GM21576 (cell line): ENCODE measurements at regions not wholly inside any gene's neighbourhood (a gene's known extent, or its start where the extent isn't known, plus 50 kb on each side); places are given as distances from the start of the nearest gene placed in this dataset.
"Not testable (repeated sequence)": the region's sequence is repeated elsewhere in the genome, so short reads cannot be mapped to it uniquely, and the experiment has no call there.

Experiments
- ATAC-seq: cut with Tn5 transposase; IDR thresholded peaks from one replicate; pipeline ENCODE4 v1.9.1; 2021; ENCODE audit warnings: mild to moderate bottlenecking, moderate library complexity; ENCODE audit not compliant: unreplicated experiment

DNA sequence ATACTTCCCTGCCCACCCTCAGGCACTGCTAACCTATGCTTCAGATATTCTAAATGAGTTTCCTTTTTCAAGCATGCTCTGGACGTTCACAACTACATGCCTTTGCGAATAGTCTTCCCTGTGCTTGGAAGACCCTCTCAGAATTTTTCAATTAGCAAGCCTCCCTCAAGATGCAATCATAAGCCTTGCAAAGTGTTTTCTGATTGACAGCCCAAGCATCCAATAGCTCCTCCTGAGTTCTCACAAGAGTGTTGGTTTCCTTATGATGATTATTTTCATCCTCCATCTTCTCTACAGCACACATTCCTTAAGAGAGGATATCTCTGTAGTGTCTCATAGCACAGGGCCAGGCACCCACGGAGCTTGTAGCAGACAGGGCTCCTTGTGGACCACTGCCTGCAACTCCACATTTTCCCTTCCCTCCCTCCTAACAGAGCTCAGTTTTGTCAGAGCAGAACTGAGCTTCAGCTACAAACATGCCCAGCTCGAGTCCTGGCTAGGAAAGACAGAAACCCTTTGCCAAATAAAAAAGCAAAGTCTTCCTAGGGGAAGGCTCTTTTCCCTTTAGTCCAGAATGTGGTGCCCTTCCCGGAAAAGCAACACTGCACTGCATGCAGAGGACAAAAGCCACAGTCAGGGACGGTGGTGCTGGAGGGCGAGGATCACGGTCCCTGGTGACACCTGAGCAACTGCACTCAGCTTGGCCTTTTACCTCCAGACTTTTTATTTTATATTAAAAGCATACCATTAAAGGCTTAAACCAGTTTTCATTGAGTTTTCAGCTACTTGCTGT, 819.8 kb upstream of the ID2 start:
- no peak for ATAC-seq

DNA sequence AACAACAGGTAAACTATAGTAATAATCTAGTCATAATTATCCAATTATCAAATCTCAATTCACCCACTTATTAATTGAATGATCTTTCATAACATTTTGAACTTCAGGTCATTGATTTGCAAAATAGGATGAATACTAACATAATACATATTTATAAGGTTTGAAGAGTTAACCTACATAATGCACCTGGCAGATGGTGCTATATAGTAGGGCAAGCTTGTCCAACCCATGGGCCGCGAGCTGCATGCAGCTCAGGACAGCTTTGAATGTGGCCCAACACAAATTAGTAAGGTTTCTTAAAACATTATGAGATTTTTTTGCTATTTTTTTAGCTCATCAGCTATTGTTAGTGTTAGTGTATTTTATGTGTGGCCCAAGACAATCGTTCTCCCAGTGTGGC, 815.8 kb upstream of the ID2 start:
- ATAC-seq, result no peak

DNA sequence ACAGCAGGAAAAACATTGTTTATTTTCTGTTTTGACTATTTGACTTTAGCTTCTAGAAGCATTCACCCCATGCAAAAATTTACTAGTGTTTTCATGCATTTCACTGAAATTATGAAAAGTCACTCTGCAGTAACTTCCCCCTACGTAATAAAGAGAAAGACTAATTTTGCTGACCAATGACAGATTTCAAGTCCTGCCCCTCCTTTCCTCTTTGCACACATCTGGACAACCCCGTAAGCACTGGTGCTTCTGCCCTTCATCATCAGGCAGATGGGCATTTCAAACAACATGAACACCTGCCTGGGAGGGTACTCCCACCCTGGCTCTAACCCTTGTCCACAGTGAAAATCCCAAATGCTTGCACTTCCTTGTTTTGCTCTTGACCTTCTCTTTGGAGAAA, 815.0 kb upstream of the ID2 start:
- ATAC-seq, result no peak

DNA sequence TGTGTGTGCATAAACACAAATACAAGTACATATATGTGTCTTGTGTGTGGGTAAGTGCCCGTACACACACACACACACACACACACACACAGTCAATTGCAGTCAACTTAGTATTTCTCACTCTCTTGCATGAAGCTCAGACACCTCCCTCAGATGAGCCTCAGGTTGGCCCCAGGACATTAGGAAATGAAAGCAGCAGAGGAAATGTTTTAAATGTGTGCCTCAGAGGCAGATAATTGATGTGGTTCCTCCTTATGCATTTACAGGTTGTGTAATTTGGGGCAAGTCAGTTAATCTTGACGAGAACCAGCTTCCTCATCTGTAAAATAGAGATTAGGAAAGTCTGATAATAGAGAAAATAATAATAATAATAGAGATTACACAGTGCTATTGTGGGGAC, 814.0 kb upstream of the ID2 start:
- no peak for ATAC-seq

DNA sequence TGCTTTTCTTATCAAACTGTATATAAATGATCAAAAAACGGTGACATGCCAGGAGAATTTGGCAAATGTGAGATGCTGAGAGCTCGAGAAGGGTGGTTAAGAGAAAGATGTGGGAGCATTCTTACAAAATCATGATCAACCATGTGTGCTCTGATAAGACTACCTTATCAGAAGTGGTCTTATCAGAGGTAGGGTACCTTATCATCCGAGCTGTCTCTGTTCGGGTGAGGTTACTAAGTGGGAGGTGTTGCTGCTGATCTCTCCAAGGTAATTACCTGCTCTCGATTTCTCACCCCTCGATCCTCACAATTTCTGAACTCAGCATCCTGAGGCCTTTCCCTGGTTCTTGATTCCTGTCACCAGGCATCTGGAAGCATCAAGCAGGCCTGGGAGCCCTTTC, 813.0 kb upstream of the ID2 start:
- no peak for ATAC-seq

DNA sequence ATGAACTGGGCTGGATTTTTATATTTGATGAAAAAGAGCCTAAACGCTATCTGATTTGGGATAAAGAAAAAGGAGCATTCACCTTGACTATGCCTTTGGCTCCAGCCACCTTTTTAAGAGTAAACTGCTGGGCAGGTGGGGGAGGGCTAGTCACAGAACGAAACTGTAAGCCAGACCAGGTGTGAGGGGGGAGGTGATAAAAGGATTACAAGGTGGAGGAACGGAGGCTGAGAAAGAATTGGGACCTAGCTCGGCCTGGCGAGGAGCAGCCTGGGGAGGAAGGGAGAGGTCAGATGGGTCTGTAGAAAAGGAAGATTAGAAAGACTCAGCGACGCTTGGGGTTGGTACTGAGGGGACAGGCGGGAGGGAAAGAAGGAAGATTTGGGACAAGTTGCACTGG, 805.4 kb upstream of the ID2 start:
- ATAC-seq, result not testable (repeated sequence)

DNA sequence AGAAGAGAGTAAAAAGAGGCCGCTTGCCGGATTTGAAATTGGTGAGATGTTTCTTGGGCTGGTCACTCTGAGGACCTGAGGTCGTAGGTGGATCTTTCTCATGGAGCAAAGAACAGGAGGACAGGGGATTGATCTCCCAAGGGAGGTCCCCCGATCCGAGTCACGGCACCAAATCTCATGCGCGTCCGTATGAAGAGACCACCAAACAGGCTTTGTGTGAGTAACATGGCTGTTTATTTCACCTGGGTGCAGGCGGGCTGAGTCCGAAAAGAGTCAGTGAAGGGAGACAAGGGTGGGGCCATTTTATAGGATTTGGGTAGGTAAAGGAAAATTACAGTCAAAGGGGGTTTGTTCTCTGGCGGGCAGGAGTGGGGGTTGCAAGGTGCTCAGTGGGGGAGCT, 803.6 kb upstream of the ID2 start:
- ATAC-seq, result not testable (repeated sequence)

DNA sequence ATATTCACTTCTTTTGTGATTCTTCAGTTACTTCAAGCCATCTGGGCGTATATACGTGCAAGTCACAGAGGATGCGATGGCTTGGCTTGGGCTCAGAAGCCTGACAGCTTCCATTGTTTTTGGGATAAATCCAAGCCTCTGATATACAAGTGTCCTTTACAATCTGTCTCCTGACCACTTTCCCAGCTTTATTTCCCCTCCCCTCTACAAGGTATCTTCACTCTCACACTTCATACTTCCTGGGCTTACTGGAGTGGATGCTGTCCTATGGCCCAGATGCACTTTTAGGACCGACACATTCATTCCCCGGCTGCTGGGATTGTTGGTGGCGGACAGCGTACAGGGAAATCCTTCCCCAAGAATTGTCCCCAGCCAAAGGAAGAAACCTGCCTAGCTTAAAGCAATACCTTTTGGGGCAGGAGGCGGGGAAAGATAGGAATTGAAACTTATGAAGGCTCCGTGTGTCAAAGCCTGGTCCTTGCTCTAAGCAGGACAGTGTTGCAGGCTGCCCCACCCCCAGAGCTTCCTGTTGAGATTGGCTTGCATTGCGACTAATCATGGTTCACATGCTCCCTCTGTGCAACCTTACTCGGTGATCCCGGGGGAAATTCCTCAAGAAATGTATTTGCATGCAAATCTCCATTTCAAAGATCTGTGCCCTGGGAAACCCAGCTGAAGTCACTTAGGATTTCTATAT, 802.9 kb upstream of the ID2 start:
- no peak for ATAC-seq

DNA sequence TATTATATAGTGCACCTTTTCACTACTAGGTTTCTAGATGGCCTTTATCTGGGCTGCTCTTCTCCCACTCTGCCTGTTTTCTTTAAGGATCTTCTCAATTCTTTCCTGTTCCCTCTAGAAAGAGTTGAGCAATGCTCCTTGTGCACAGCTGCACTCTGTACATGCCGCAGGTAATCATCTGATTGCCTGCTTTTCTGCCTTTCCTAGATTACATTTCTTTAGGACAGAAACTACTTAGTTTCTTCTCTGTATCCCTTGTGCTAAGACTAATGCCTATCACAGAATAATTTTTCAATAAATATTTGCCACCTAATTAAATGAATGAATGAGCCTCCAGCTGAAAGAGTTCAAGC, 802.4 kb upstream of the ID2 start:
- ATAC-seq, result no peak

DNA sequence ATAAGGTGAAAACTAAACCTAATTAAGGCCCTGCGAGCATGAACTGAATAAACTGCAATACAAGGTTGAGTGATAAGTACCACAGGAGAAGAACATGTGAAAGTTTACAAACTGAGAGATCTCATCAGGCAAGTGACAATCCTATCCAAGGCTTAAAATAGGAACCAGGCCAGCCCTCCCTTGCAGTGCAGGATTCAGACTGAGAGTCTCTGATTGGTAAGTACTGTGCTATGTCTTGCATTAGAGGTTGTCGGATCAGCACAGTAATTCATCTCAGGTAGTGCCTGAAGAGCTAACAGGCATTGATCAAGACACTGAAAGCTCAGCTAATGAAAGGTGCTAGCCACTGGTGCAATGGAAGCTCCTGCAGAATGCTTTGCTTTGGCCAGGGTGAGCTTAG, 801.7 kb upstream of the ID2 start:
- no peak for ATAC-seq

DNA sequence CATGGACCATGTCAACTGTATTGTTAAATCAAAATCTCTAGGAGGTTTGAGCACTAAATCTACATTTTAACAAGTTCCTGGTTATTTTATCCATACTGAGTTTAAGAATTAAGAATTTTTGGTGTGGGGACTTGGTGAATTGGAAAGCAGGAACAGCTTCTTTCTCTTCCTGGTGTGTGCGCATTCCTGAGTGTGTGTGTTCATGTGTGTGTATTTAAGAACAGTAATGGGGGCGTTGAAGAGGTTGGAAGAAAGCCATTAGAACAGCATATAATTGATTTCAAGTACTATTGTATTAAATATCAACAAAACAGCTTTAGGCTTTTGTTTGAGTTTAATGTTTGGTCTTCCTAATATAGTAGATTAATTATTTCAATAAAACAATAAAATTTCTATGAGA, 801.3 kb upstream of the ID2 start:
- no peak for ATAC-seq

DNA sequence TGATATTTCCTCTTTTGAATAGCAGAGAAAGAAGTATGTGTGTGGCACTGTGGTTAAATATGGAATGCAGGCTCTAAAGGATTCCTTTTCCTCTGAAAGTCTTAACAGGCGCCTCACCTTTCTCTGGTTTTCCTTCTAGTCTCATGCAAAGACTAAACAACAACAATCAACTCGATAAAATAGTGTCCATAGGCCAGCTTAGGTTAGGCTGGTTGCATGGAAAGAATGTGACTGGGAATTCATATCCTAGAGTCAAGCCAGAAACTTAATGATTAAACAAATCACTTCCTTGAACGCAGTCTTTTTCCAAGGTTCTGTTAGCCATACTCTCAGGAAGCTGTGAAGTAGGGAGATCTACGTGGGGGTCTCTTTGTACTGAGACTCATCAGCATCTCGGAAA, 800.8 kb upstream of the ID2 start:
- no peak for ATAC-seq

DNA sequence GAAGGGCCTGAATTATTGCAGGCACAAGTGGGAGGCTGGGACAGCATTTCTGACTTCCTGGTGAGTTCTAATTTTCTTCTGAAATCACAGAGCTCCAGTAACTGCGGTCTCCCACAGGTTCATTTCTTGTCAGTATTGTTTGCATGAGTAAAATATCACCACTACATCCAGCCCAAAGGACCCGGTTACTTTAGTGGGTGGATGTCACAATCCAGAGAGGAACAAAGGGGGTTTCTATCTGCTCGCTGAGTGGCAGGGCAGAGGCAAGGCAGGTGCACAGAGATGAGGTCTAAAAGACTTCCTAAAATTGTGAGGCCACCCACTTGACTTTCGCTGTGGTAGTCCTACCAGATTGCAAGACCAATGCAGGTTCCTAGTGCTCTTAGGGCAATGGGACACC, 800.4 kb upstream of the ID2 start:
- no peak for ATAC-seq

DNA sequence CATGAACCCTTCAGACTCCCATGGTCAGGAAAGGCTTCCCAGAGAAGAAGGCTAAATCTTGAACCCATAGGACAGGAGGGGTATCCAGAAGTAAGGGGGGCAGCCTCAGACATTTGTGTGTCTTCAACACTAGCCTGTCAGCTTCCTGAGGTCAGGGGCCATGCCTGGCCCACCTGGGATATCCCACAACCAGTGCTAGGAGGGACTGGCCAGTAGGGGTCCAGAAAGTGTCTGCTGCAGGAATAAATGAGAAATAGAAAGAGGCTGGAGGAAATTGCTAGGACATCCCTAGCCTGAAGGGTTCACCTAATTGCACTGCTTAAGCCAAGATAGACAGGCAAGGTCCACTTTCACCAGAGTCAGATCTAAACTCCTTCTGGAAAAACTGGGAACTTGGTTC, 799.6 kb upstream of the ID2 start:
- ATAC-seq, result no peak

DNA sequence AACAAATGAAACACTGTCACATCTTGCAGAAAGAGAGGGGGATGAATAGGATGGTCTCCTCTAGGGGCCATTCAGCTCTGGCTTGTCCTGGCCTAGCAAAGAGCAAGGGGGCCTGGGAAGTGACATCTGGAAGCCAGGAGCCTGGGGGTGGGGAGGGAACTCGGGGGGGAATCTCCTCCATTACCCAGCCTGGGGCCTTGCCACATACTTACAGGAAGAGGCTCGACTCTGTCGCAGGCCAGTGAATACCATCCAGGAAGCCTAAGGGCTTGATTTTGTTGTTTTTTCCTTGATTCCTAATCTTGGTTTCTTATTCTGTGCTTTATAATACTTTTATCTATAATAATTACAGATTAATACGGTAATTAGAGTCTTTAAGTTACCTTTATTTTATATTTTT, 797.5 kb upstream of the ID2 start:
- ATAC-seq, result no peak

DNA sequence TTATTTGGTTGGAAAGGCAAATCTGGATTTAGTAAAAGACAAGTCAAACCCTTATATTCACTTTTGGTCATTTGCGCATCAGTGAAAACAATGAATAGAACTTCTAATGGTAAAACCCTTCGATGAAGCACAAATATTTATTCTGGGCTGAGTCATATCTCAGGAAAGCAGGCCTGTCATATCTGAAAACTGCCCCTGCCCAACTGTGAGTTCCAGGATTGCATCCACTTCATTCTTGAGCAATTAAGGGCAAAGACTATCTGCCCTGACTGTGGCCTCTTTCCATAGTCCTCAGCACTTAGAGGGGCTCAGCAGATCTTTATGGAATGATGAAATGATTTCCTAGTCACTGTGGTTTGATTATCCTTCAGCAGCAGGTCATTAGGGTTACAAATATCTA, 795.2 kb upstream of the ID2 start:
- no peak for ATAC-seq

DNA sequence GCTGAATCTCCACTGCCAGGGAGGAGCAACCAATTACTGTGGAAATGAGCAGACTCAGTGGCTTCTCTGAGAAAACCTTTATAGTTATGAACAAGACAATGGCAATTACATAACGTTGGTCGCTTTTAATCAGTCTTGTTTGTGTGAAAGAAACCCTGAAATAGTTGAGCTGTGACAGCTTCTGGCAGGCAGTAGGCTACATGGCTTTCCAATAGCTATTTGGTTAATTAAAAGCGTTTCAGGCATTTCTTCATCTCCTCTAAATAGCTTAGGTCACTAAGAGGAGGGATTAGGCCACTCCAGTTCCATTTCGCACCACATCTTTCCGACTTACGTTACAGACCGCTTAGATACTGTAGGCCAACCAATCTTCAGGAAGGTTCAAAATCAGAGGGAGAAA, 794.4 kb upstream of the ID2 start:
- no peak for ATAC-seq

DNA sequence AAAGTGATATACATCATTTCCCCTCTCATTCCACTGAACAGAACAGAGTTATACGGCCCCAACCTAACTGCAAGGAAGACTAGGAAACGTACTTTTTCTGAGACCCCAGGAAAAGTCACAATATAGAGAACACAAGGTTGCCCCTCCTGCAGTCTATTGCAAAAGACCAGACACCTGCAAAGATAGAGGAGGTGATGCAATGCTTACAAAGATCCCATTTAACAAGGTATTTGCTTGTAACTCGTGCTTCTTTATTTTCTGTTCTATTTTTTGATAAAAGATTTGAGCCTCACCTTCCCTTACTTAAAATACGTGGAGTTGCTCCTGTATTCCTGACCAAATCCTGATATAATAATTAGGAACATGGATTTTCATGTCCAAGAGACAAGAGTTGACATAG, 793.0 kb upstream of the ID2 start:
- no peak for ATAC-seq

DNA sequence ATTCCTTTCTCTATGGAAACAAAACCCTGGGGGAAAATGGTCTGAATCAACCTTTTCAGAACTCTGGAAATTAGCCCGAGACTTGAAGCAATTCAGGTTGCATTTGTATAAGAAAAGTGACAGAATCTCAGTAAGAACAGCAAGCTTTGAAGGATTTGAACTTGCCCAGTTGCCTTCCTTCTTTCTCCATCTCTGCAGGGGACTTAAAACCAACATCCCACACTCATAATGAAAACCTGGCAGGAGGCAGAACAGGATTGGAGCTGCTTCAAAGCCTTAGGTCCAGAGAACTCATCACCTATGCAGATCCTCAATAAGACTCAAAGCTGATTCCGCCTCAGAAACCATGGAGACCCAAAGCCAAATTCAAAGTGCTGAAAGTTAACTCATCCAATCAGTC, 790.5 kb upstream of the ID2 start:
- no peak for ATAC-seq

DNA sequence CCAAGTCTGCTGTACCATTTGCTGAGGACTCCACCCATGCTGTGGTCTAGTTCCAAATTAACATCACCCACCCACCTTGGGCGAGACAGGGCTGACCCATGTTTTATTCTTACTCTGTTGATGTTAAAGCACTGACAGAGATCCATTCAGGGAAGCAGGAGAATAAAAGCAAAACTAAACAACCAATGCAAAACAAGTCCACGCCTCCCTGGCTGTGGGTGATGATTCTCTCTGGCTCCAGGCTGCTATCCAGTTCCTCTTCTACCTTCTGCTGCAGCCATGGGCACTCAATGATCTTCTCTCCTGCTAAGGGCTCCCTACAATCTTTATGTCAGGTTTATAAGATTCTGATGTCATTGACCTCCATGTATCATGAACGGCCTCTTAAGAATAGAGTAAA, 786.6 kb upstream of the ID2 start:
- ATAC-seq, result no peak

DNA sequence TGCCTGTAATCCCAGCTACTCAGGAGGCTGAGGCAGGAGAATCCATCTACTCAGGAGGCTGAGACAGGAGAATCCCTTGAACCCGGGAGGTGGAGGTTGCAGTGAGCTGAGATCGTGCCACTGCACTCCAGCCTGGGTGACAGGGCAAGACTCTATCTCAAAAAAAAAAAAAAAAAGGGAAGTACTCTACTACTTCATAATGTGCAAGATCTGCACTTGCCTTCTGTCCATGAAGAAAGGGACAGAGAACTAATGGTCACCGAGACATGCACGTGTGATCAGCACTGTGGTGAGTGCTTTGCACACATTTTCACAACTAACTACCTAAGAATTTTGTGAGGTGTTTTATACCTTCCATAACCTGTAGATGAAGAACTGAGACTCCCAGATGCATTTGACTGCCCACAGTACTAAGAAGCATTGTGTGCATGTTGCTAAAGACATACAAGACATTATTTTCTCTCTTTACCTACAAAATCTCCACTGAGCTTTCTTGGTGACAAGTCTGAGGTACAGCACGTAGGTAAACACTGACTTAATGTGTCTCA, 784.8 kb upstream of the ID2 start:
- no peak for ATAC-seq

DNA sequence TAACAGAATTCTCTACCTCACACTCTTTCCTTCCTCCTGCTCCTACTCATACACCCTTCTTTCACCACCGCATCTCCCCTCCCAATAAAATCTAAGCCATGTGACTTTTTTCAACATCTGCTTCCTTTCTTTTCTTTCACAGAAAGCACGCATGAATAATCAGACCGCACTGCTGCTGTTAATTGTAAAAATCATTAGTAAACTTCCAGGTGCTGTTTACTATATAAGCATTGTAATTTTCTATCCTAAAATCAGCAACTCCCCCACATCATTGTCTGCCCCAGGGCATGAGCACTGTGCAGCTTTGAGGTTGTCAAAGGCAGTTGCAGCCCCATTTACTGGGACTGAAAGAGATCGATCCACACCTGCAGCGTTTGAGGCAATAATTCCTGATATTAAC, 782.6 kb upstream of the ID2 start:
- no peak for ATAC-seq

DNA sequence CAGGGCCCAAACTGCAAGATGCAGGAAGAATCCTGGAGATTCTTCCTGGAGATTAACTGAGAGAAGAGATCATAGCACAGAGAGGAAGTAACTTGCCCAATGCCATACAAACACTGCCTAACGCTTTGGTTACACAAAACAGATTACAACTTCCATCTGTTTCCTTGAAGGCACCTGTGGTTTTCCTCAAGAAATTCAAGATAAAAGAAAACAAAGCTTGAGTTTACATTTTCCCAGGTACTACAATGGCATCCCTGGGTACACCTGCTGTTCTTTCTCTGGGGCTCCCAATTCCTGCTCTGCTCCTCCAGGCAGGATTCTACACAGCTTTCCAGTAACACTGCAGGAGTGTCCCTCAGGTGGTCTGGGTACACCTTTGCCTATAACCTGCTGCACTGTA, 781.9 kb upstream of the ID2 start:
- ATAC-seq, result no peak
